Suppressor macrophage treated with lipopolysaccharide for 4 hours (primary cell): ENCODE measurements at regions not wholly inside any gene's neighbourhood (a gene's known extent, or its start where the extent isn't known, plus 50 kb on each side); places are given as distances from the start of the nearest gene placed in this dataset.
A peak's percentile ranks its signal among the peaks of the same experiment; 100 is the strongest.

Source experiments
- DNase-seq: peaks from one replicate; pipeline ENCODE4 v3.0.0-alpha.2; 2020

- no peak for DNase-seq
Observed at GRCh38 chr2:120428748-120429147, 82.8 kb downstream of the INHBB start.

DNA sequence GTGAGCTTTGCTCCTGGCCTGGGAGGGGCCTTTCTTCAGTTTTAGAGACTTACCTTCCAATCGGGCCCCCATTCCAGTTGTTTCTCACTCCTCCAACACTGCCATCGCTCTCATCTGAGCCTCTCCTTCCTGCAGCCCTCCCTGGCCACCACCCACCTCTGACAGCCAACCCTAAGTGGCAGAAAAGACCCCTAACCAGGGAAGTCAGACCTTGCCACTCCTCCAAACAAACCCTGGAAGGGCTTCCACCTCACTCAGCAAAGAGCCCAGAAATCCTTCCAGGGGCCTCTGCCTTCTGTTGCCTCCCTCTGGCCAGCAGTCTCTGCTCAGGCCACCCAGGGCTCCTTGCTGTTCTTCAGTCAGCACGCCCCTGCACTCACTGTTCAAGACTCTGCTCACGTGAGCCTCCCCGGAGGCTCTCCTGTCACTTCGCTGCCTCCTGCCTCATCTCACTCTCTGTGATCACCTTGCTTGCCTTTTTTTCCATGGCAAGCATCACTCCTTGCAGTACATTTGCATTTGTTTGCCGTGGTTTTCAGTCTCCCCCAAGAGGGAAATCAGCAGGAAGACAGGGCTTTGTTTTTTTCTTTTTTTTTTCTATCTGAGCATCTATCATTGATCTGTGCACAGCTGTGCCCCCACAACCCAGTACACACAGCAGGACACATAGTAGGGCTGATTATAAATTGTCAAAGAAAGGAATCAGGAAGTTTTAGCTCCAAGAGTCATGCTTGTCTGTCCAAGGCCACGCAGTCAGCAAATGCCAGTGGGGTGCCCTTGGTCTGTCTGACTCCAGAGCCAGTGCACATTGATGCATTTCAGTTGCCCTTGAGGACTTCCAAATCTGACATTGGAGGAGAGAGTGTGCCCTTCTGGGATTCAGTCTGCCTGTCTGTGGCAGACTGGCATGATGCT lies 83.9 kb downstream of the INHBB start:
- no peak for DNase-seq

DNA sequence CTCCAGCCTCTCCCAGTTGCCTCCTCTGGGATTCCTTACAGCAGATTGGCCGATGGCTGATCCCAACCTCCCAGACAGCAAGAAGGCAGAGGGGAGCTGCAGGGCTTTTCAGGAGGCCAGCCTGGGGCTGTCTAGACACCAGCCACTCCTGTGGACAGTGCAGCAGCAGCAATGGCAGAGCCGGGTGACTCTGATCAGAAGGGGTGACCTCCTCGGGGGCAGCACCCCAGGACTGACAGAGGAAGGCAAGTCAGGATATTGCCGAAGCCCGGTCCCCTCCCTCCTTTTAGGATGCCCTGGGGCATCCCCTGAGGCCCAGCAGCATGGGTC lies 84.5 kb downstream of the INHBB start:
- DNase-seq, result no peak

- DNase-seq, result no peak
Observed at GRCh38 chr2:120430957-120431356, 85.0 kb downstream of the INHBB start.

DNA sequence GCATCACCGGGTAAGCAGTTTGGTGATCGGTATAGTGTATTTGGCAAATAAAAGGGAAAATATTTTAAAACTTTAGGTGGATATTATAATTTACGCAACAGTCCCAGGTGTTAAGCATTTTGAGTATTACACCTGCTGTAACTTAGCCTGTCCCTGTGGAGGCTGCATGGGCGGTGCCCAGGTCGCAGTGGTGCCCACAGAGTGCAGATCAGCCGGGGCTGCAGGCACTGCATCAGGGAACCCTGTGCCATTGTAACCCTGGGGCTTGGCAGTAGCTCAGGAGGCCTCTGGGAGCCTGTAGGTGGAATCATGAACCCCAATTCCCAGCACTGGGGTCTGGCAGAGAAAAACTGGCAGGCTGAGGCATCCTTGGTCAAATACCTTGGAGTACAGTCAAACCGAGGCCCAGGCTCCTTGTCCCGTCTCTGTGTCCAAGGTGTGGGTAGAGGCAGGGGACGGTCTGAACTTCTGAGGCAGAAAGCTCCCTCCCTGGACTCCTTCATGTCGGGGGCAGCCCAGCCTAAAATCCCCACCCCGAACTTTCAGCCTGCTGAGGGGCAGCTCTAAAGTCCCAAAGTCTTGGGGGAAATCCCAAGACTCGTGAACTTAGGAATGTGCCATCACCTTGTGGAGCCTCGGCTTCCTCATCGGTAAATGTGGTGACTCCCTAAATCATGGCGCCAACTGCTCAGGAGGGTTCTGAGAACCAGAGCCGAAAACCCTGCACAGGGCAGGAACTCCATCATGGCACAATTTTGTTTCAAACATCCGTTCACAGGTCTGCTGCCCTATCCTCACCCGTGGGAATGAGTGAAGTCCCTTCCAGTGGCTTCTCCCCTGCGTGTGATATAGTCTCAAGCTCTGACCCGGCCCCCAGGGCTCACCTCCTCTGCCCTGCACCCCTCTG lies 85.7 kb downstream of the INHBB start:
- DNase-seq, result no peak

- DNase-seq, result no peak
Observed at GRCh38 chr2:120432293-120432975, 86.5 kb downstream of the INHBB start.

DNA sequence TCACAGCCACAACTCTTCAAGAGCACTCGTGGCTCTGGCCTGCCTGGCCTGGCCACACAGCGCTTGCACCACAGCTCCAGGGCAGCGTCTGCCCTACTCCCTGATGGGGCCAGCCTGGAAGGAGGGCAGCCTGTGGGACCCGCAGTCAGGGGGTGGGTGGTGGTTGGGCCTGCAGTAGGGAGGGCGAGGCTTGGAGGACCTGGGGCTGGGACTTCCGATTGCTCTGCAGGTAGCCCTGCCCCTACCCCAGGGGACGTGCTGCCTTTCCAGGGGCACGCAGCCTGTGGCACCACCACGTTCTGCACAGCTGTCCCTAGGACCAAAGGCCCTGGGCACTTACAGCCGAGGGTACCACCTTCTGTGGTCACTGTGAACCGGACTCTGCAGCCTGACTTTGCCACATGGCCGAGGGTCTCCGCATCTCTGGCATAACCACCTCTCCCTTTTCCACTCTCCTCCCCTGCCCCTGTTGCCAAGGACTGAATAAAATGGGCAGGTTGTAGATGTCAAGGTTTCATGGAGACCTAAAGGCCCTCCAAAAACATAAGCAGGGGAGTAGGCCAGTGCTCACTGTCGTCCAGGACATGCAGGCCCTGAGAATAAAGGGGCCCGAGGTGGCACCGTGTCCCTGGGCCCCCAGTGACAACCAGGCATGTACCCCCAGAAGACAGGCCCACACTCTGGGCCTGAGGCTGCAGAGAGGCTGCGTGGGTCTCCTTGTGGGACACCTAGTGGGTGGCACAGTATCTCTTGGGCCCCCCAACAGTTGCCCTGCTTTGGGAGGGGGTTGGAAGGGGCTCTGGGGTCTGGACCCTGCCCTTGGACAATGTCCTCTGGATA lies 87.3 kb downstream of the INHBB start:
- no peak for DNase-seq

GRCh38 chr2:120433816-120434290 lies 87.9 kb downstream of the INHBB start:
- DNase-seq, result no peak

DNA sequence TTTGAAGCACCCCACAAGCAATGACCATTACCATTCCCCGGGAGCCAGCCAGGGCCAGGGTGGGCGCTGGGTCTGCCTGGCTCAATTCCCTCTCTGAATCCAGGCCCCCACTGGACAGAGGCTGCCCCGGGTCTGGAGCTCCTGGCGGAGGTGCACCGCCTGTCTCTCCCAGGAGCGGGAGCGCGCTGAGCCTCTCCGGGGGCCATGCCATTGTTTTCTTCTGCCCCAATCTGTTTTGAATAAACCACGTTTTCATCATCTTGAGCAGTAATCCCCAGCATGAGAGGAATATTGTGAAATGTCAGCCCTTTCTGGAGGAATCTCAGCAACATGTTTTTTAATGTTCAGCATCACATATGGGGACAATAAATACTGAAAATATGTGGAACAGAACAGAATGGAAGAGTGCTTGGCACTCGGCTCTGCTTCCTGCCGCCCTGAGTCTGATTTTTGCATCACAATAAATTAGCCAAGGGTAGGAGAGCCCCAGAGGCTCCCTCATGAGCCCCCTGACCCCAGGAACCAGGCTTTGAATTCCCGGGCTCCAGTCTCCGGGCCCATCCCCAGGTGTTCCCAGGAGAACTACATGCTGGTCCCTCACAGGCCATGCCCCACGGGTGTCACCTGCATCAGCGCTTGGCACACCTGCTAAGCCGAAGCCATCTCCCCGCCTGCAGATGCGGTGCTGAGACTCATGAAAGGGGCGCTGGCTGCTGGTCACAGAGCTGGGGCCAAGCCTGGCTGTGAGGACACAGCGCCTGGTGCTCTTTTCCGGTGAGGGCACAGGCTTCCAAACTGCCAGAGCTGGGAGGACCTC lies 88.8 kb downstream of the INHBB start:
- DNase-seq, result no peak

DNA sequence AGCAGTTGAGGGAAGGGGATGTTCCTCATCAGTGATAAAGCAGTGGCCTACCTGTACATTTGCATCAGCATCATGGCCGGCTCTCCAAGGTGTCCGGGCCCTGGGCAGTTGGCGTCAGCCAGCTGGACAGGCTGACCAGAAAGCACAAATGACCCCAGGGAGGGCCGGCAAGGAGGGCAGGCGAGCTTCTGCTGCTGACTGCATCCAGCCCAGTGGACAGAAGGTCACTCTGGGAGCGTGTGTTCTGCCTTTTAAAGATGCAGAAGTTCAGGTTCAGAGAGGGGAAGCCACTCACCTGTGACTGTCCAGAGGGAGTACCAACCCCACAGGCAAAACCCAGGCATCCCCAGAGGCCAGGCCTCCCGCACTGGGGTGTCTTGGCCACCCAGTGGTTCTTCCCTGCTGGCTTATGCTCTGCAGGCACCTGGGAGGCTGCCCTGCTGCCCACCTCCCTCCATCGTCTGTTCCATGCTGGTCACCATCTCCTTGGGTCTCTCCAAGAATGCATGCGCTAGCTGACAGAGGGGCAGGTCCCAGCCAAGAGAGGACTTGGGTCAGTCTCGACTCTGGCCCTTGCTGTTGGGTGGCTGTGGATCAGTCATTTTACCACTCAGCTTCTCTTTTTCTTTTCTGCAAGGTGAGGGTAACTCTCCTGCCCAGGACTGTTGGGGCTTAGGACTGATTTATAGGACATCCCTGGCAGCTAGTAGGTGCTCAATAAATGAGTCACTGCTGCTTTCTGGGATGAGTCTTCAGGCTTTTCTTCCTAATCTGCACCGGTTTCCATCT lies 89.9 kb downstream of the INHBB start:
- no peak for DNase-seq

DNA sequence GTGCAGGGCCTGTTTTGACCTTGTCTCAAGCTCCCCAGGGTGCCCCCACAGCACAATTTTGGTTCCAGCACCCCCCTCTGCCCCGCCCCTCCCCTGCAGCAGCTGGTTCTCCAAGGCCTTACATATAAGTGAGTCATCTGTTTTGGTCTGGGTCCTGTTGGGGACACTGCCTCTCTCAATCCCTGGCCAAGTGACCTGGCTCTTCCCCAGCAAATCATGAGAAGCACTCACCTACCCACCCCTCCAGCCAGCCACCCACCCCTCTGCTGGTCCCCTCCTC lies 90.5 kb downstream of the INHBB start:
- DNase-seq, result no peak

DNA sequence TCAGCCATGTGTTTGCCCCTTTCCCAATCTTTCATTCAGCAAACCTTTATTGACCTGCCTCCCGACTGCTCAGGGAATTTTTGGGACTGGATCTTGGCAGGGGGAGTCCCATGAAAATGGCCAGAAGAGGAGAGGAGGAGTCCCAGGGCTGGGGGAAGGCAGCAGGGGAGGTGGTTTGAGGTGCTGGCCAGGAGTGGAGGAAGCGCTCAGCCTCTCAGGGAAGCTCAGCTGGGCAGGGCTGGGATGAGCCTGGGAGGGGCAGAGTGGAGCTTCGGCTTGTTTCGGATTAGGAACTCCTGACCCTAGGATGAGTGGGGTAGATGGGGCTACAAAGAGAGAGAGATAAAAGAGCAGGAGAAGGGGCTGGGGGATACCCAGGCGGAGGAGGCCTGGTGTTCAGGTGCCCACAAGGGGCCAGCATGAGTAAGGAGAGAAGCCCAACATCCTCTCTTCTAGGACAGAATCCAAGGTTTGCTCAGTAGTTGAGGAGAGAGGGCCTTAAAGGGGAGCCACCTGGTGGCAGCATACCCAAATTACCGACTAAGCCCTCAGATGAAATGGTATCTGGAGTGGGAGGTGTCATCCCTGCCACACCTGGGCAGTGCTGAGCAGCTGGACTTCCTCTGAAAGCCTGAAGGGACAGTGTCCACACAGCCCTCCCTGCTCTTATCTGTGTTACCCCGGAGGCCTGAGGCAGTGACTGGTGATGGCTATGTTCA lies 91.1 kb downstream of the INHBB start:
- peak; percentile 37 for DNase-seq

DNA sequence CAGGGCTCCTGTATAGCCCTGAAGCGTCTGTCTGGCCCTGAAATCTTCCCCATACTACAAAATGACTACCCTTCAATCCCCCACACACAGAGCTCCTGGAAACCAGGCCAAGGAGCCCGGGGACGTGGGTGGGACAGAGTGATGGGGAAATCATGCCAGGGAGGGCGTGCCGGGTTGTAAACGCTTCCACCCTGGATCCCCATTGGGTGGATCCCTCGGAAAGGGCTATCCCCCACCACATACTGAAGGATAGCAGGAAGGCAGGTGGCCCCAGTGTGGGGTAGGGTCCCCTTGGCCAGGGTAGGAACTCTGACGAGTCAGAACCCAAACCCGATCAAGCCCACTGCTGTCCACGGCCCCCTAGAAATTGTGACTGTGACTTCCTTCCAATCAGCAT lies 91.7 kb downstream of the INHBB start:
- DNase-seq, result no peak

- DNase-seq, result no peak
Observed at GRCh38 chr2:120438301-120439066, 92.5 kb downstream of the INHBB start.

GRCh38 chr2:120439067-120439368 lies 93.1 kb downstream of the INHBB start:
- no peak for DNase-seq

DNA sequence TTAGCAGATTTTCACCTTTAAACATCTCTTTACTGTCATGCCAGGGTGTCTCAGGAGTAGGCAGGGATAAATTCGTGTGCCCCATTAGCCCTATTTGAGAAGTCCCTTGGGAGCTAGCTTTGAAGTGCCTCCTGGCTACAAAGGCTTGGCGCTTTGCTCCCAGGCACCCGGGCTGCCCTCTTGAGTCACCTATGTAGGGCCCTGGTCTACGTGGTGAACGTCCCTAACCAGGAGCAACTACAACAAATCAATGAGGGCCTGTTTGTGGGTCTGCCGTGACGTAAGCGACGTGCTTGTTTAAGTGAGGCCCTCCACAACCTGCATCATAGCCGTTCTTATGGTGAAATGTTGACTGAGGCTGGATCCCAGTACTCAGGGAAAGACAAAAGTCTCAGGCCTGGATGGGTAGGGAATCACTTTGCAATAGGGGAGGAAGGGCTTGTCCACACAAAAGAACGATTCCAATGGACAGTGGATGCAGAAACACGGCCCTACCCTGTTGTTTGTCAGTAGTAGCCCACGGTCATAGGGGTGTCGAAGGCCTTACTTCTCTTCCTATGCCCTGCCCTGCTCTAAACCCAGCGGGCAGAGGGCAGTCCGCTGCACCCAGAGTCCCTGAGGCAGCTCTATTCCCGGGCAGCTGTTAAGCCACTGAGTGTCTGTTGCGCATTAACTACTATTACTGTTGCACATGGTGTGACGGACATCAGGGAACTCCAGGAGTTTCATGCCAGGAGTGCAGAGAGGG lies 93.9 kb downstream of the INHBB start:
- DNase-seq, result no peak

DNA sequence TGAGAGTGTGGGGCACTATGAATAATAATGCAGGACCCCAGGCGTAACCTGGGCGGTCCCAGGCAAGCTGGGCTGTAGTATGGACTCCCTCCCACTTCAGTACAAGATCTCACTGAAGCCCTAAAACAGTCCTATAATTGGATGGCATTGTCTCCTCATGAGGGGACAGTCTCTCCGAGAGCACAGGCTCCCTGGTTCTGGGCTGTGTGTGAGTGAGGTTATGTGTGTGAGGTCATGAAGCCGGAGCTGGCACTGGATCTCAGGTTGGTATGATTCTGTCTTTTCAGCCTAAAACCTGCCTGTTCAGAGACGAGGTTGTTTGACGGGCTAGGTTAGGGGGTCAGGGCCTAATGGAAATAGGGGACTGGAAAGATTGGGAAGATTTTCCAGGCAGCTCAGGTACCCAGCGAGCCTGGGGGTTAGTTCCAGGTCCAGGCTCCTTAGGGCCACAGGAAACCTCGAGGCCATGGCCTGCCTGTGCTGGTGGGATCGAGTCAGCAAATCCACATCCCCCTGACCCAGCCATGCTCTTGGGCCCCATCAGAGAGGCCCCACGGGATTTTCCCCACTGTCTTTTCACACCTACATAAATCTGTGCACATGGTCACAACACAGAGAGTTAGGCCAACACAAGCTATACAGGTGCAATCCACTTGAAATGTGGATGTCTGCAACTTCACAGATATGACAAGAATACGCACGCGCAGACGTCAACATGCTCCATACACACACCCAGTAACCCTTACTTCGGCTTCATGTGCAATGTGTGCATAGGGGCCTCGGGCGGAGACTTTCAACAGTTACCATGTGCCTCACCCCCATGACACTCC lies 94.8 kb downstream of the INHBB start:
- DNase-seq, result no peak

DNA sequence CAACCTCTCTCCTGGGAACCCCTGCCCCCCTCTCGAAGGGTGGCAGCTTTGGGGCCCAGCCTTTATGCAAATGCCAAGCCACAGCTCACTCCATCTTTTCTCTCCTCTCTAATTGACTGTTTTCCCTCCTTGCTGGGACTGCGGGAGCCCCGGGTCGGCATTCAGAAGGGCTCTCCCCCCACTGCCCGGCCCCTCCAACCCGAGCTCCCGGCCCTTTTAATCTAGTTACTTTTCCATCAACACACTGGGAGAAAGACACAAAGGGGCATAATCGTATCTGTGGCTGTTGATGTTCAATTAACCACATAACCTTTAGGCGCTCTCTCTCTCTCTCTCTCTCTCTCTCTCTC lies 95.4 kb downstream of the INHBB start:
- DNase-seq, result no peak
